GM23338 (cell line): ENCODE measurements at regions not wholly inside any gene's neighbourhood (a gene's known extent, or its start where the extent isn't known, plus 50 kb on each side); places are given as distances from the start of the nearest gene placed in this dataset.

Experiments
- ATAC-seq: fragments of 200-7000 bp; cut with Tn5 transposase; 3 replicates; pipeline ENCODE4 v1.9.1; 2020
- DNase-seq: peaks from one replicate; pipeline ENCODE4 v3.0.0-alpha.2; 2015; ENCODE audit warnings: low spot score
- H2AFZ ChIP-seq: fragments of 200-600 bp; sonication (generic); 2 replicates; pipeline ENCODE4 v1.8.0; 2016; ENCODE audit warnings: antibody characterized with exemption, mild to moderate bottlenecking, moderate library complexity
- H3F3A ChIP-seq: fragments of 200-600 bp; sonication (generic); replicated peaks from 2 replicates; pipeline ENCODE4 v1.8.0; 2017; ENCODE audit warnings: antibody characterized with exemption, mixed run types, low read depth
- H3K27ac ChIP-seq: fragments of 200-600 bp; sonication (generic); 2 replicates; pipeline ENCODE4 v1.6.1; 2016; ENCODE audit warnings: low read depth
- H3K27me3 ChIP-seq: fragments of 200-600 bp; sonication (generic); 2 replicates; pipeline ENCODE4 v1.8.0; 2016; ENCODE audit warnings: mild to moderate bottlenecking, mixed run types, moderate library complexity; ENCODE audit not compliant: insufficient read depth
- H3K36me3 ChIP-seq: fragments of 200-600 bp; sonication (generic); 2 replicates; pipeline ENCODE4 v1.8.0; 2016; ENCODE audit warnings: mild to moderate bottlenecking; ENCODE audit not compliant: insufficient read depth
- H3K4me1 ChIP-seq: fragments of 200-600 bp; sonication (generic); 2 replicates; pipeline ENCODE4 v1.8.0; 2016; ENCODE audit warnings: mild to moderate bottlenecking, moderate library complexity; ENCODE audit not compliant: insufficient read depth
- H3K4me2 ChIP-seq: fragments of 200-600 bp; sonication (generic); 2 replicates; pipeline ENCODE4 v1.7.1; 2017; ENCODE audit warnings: mixed run types
- H3K4me3 ChIP-seq: fragments of 200-600 bp; sonication (generic); 2 replicates; pipeline ENCODE4 v1.6.1; 2016; ENCODE audit warnings: mixed run types
- H3K79me2 ChIP-seq: fragments of 200-600 bp; sonication (generic); replicated peaks from 2 replicates; pipeline ENCODE4 v1.8.0; 2017; ENCODE audit warnings: mild to moderate bottlenecking; ENCODE audit not compliant: insufficient read depth
- H3K9me2 ChIP-seq: fragments of 200-600 bp; sonication (generic); 2 replicates; pipeline ENCODE4 v1.8.0; 2017; ENCODE audit not compliant: insufficient read depth
- H4K20me1 ChIP-seq: fragments of 200-600 bp; sonication (generic); replicated peaks from 2 replicates; pipeline ENCODE4 v1.8.0; 2017; ENCODE audit warnings: mild to moderate bottlenecking; ENCODE audit not compliant: insufficient read depth
- H3K27ac Mint-ChIP-seq: 2 replicates; pipeline ENCODE4 v1.8.0; 2020; ENCODE audit warnings: inconsistent platforms, mild to moderate bottlenecking, moderate library complexity, mixed read lengths
- H3K27me3 Mint-ChIP-seq: 3 replicates; pipeline ENCODE4 v1.8.0; 2022; ENCODE audit warnings: low read depth, mild to moderate bottlenecking, moderate library complexity, mixed read lengths, inconsistent platforms; ENCODE audit not compliant: insufficient read depth, poor library complexity
- H3K36me3 Mint-ChIP-seq: 3 replicates; pipeline ENCODE4 v1.8.0; 2021; ENCODE audit warnings: low read depth, mild to moderate bottlenecking, inconsistent platforms, moderate library complexity, mixed read lengths
- H3K4me1 Mint-ChIP-seq: 3 replicates; pipeline ENCODE4 v1.8.0; 2020; ENCODE audit warnings: mild to moderate bottlenecking, inconsistent platforms, mixed read lengths
- H3K4me3 Mint-ChIP-seq: 3 replicates; pipeline ENCODE4 v1.8.0; 2021; ENCODE audit warnings: moderate library complexity, mild to moderate bottlenecking, inconsistent platforms, mixed read lengths
- H3K9me3 Mint-ChIP-seq: 3 replicates; pipeline ENCODE4 v1.8.0; 2020; ENCODE audit warnings: moderate library complexity, mild to moderate bottlenecking, inconsistent platforms, mixed read lengths
- EZH2 ChIP-seq: fragments of 200-600 bp; sonication (generic); IDR thresholded peaks from one replicate; pipeline ENCODE4 v1.8.0; 2017; ENCODE audit warnings: antibody characterized with exemption, mild to moderate bottlenecking, low read depth; ENCODE audit not compliant: unreplicated experiment
- NANOG ChIP-seq: IDR thresholded peaks from 2 replicates; pipeline ENCODE4 v1.6.1; 2016; ENCODE audit warnings: antibody characterized with exemption, borderline replicate concordance
- ZNF114 ChIP-seq: fragments of 250-450 bp; sonication (Bioruptor Pico); IDR thresholded peaks from 2 replicates; pipeline ENCODE4 v1.5.0; 2020; ENCODE audit warnings: mild to moderate bottlenecking, moderate library complexity
- TF ChIP-seq, protein P1 (sequence below): IDR thresholded peaks from one replicate; pipeline ENCODE4 v1.6.1; 2018; ENCODE audit warnings: antibody characterized with exemption; ENCODE audit not compliant: unreplicated experiment

GRCh38 chr17:31609996-31610910 lies 218.8 kb downstream of the RAB11FIP4 start:
- Histone ChIP-seq H4K20me1 (no peaks in the 10 kb centered on the region), H3K36me3 (no peaks in the 10 kb centered on the region), H3F3A (0 out of 2 replicates have a peak, but pooled peaks cover 4% of the 10 kb centered on the region), H3K79me2 (no peaks in the 10 kb centered on the region), H3K27ac (peak overlapping the region; percentile 40), H3K9me2 (peaks cover 22% of the 10 kb centered on the region), H3K4me1 (peaks cover 15% of the 10 kb centered on the region), H3K4me3 (no peak overlapping the region), H2AFZ (peak overlapping the region; percentile 8), H3K27me3 (no peaks in the 10 kb centered on the region), H3K4me2 (peak overlapping the region; percentile 37)
- no peak overlapping the region for H3K4me3 Mint-ChIP-seq
- TF ChIP-seq NANOG (peak; percentile 58; the same call in 1 of the 2 replicates), EZH2 (no peak)
- H3K36me3 Mint-ChIP-seq, result no peaks in the 10 kb centered on the region; the same call in 2 of the 3 replicates
- H3K9me3 Mint-ChIP-seq, result peaks cover 2% of the 10 kb centered on the region; the same call in 1 of the 3 replicates
- H3K27ac Mint-ChIP-seq, result peak overlapping the region; percentile 81; the same call in 1 of the 2 replicates
- DNase-seq, result peak; percentile 45
- H3K4me1 Mint-ChIP-seq, result peaks cover 21% of the 10 kb centered on the region
- H3K27me3 Mint-ChIP-seq, result no peaks in the 10 kb centered on the region
- peak; percentile 84 for ATAC-seq

DNA sequence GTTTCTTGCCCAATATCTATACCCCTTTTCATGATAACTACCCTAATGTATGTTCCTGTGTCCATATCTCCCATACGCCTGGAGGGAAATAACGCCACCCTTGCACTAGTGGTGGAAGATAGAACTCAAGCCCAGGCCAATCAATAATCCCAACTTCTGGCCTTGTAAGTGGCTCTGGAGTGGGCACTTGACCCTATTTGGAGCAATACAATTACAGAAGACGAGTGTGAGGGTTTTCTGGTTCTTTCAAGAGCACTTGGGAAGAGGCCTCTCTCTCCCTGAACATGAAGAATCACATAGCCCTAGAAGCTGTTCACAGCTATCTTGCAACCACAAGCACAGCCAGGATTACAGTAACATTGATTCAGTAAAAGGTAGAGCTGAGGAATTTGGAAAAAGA lies 217.9 kb downstream of the RAB11FIP4 start:
- H3K27ac Mint-ChIP-seq, result peak overlapping the region; percentile 50; the same call in 1 of the 2 replicates
- H3K36me3 ChIP-seq, result no peaks in the 10 kb centered on the region
- no peak overlapping the region for H3K4me3 Mint-ChIP-seq
- no peak overlapping the region; the same call in 1 of the 2 replicates for H3K4me2 ChIP-seq
- H3K4me1 Mint-ChIP-seq, result peaks cover 21% of the 10 kb centered on the region
- H3K27me3 Mint-ChIP-seq, result no peaks in the 10 kb centered on the region
- H3K4me1 ChIP-seq, result peaks cover 15% of the 10 kb centered on the region
- TF ChIP-seq ZNF114, result no peak
- TF ChIP-seq, protein P1, sequence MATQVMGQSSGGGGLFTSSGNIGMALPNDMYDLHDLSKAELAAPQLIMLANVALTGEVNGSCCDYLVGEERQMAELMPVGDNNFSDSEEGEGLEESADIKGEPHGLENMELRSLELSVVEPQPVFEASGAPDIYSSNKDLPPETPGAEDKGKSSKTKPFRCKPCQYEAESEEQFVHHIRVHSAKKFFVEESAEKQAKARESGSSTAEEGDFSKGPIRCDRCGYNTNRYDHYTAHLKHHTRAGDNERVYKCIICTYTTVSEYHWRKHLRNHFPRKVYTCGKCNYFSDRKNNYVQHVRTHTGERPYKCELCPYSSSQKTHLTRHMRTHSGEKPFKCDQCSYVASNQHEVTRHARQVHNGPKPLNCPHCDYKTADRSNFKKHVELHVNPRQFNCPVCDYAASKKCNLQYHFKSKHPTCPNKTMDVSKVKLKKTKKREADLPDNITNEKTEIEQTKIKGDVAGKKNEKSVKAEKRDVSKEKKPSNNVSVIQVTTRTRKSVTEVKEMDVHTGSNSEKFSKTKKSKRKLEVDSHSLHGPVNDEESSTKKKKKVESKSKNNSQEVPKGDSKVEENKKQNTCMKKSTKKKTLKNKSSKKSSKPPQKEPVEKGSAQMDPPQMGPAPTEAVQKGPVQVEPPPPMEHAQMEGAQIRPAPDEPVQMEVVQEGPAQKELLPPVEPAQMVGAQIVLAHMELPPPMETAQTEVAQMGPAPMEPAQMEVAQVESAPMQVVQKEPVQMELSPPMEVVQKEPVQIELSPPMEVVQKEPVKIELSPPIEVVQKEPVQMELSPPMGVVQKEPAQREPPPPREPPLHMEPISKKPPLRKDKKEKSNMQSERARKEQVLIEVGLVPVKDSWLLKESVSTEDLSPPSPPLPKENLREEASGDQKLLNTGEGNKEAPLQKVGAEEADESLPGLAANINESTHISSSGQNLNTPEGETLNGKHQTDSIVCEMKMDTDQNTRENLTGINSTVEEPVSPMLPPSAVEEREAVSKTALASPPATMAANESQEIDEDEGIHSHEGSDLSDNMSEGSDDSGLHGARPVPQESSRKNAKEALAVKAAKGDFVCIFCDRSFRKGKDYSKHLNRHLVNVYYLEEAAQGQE, result no peak
- H3K4me3 ChIP-seq, result no peak overlapping the region
- H3K79me2 ChIP-seq, result no peaks in the 10 kb centered on the region
- DNase-seq (no peak), ATAC-seq (no peak)
- no peaks in the 10 kb centered on the region for H4K20me1 ChIP-seq
- H3F3A ChIP-seq, result 0 out of 2 replicates have a peak, but pooled peaks cover 4% of the 10 kb centered on the region
- H3K36me3 Mint-ChIP-seq, result no peaks in the 10 kb centered on the region; the same call in 2 of the 3 replicates
- peaks cover 2% of the 10 kb centered on the region; the same call in 1 of the 3 replicates for H3K9me3 Mint-ChIP-seq
- H3K9me2 ChIP-seq, result peaks cover 22% of the 10 kb centered on the region
- peak overlapping the region; percentile 8 for H2AFZ ChIP-seq
- no peaks in the 10 kb centered on the region for H3K27me3 ChIP-seq
- no peak overlapping the region for H3K27ac ChIP-seq
